ENCODE measurements at regions not wholly inside any gene's neighbourhood (a gene's known extent, or its start where the extent isn't known, plus 50 kb on each side); places are given as distances from the start of the nearest gene placed in this dataset.

DNA sequence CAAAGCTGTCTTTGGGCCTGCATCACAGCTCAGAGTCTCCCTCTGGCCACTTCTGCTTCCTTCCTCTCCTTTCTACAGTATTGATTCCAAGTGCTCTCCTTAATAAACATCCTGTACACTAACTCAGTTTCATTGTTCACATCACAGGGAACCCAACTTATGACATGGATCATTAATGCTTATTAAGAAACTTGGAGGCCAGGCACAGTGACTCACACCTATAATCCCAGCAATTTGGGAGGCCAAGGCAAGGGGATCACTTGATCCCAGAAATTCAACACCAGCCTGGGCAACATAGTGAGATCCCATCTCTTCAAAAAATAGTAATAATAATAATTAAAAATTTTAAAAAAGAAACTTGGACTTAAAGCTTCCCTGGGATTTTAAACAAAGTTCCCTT is 89.2 kb upstream of the EFHC2 start (continued):
- TF ChIP-seq, protein P1, sequence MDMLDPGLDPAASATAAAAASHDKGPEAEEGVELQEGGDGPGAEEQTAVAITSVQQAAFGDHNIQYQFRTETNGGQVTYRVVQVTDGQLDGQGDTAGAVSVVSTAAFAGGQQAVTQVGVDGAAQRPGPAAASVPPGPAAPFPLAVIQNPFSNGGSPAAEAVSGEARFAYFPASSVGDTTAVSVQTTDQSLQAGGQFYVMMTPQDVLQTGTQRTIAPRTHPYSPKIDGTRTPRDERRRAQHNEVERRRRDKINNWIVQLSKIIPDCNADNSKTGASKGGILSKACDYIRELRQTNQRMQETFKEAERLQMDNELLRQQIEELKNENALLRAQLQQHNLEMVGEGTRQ (IDR thresholded peaks at IDR 0.05; ENCODE audit: borderline replicate concordance, low read depth, low read length) = no peak
- TF ChIP-seq MXI1 (IDR thresholded peaks at IDR 0.05; ENCODE audit: low read depth, low read length) (no peak), TCF12 (IDR thresholded peaks at IDR 0.05) (no peak), EP300 (IDR thresholded peaks at IDR 0.05; ENCODE audit: borderline replicate concordance in 1 of 2, low read depth in 1 of 2, low read length in 1 of 2) (no peak), YY1 (IDR thresholded peaks at IDR 0.05; ENCODE audit: low read depth) (no peak), GATA2 (CRISPR knock-in tag; IDR thresholded peaks at IDR 0.05) (no peak), NRF1 (IDR thresholded peaks at IDR 0.05; ENCODE audit: low read depth, low read length) (no peak), SIN3A (IDR thresholded peaks at IDR 0.05; ENCODE audit: borderline replicate concordance, low read depth, low read length) (no peak), TAF1 (IDR thresholded peaks at IDR 0.05; ENCODE audit: borderline replicate concordance, low read depth, low read length) (no peak), ELF1 (IDR thresholded peaks at IDR 0.05) (no peak), RAD21 (IDR thresholded peaks at IDR 0.05; ENCODE audit: low read length) (no peak), MEF2A (IDR thresholded peaks at IDR 0.05; ENCODE audit: borderline replicate concordance, low read depth) (no peak)
- TF ChIP-seq, protein P2, sequence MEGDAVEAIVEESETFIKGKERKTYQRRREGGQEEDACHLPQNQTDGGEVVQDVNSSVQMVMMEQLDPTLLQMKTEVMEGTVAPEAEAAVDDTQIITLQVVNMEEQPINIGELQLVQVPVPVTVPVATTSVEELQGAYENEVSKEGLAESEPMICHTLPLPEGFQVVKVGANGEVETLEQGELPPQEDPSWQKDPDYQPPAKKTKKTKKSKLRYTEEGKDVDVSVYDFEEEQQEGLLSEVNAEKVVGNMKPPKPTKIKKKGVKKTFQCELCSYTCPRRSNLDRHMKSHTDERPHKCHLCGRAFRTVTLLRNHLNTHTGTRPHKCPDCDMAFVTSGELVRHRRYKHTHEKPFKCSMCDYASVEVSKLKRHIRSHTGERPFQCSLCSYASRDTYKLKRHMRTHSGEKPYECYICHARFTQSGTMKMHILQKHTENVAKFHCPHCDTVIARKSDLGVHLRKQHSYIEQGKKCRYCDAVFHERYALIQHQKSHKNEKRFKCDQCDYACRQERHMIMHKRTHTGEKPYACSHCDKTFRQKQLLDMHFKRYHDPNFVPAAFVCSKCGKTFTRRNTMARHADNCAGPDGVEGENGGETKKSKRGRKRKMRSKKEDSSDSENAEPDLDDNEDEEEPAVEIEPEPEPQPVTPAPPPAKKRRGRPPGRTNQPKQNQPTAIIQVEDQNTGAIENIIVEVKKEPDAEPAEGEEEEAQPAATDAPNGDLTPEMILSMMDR (IDR thresholded peaks at IDR 0.05) = no peak

DNA sequence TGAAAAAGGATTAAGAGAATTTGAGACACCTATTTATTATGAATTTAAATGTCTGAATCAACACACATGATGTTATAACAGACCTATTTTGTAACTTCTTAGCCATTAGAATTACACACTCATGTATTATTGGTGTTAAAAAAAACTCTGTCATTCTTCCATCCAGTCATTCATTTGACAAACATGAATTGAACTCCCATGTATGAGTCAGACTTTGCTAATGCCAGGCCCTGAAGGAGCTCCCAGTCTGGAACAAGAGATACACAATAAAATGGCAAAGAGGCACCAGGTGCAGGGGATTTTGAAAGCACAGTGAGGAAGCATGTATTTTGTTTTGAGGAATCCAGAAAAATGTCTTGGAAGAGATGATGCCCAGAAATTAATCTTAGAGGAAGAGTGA is 87.7 kb upstream of the EFHC2 start:
- Histone ChIP-seq H2AFZ (ENCODE audit: low read depth) (no peak overlapping the region), H3K9ac (no peak overlapping the region), H3K4me1 (ENCODE audit: control insufficient read depth in 1 of 2, insufficient read depth in 2 of 2, low read depth in 1 of 2, low read length in 1 of 2) (no peaks in the 10 kb centered on the region), H3K36me3 (replicated peaks in 1 of 2; ENCODE audit: control insufficient read depth in 1 of 2, insufficient read depth in 2 of 2, low read length in 1 of 2) (no peaks in the 10 kb centered on the region), H3K4me2 (no peak overlapping the region), H3K9me3 (no peaks in the 10 kb centered on the region), H3K9me2 (no peaks in the 10 kb centered on the region), H3F3A (replicated peaks; ENCODE audit: insufficient read depth) (no peaks in the 10 kb centered on the region), H3K79me2 (ENCODE audit: insufficient read depth) (no peaks in the 10 kb centered on the region), H3K4me3 (ENCODE audit: low read depth in 2 of 2, low read length in 1 of 2) (no peak overlapping the region), H3K27me3 (ENCODE audit: insufficient read depth) (no peaks in the 10 kb centered on the region), H3K27ac (ENCODE audit: low read depth in 2 of 2, low read length in 1 of 2) (no peak overlapping the region), H4K20me1 (ENCODE audit: insufficient read depth) (no peaks in the 10 kb centered on the region)
- ChIA-PET POLR2A (no interaction called here), CTCF (interaction anchor here (0.7 kb wide), 1 partner anchor 152 kb away, joined by 3 read pairs; no protein-coding TSS in a partner anchor)
- no peak for DNase-seq
- TF ChIP-seq, protein P3, sequence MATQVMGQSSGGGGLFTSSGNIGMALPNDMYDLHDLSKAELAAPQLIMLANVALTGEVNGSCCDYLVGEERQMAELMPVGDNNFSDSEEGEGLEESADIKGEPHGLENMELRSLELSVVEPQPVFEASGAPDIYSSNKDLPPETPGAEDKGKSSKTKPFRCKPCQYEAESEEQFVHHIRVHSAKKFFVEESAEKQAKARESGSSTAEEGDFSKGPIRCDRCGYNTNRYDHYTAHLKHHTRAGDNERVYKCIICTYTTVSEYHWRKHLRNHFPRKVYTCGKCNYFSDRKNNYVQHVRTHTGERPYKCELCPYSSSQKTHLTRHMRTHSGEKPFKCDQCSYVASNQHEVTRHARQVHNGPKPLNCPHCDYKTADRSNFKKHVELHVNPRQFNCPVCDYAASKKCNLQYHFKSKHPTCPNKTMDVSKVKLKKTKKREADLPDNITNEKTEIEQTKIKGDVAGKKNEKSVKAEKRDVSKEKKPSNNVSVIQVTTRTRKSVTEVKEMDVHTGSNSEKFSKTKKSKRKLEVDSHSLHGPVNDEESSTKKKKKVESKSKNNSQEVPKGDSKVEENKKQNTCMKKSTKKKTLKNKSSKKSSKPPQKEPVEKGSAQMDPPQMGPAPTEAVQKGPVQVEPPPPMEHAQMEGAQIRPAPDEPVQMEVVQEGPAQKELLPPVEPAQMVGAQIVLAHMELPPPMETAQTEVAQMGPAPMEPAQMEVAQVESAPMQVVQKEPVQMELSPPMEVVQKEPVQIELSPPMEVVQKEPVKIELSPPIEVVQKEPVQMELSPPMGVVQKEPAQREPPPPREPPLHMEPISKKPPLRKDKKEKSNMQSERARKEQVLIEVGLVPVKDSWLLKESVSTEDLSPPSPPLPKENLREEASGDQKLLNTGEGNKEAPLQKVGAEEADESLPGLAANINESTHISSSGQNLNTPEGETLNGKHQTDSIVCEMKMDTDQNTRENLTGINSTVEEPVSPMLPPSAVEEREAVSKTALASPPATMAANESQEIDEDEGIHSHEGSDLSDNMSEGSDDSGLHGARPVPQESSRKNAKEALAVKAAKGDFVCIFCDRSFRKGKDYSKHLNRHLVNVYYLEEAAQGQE (IDR thresholded peaks at IDR 0.05; ENCODE audit: low read depth, low read length) = no peak
- TF ChIP-seq, protein P4, sequence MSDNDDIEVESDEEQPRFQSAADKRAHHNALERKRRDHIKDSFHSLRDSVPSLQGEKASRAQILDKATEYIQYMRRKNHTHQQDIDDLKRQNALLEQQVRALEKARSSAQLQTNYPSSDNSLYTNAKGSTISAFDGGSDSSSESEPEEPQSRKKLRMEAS (IDR thresholded peaks at IDR 0.05; ENCODE audit: low read depth) = no peak
- no peak for TF ChIP-seq EP300 (IDR thresholded peaks at IDR 0.05; ENCODE audit: borderline replicate concordance in 1 of 2, low read depth in 1 of 2, low read length in 1 of 2)
- TF ChIP-seq RXRA (IDR thresholded peaks at IDR 0.05; ENCODE audit: borderline replicate concordance, low read depth) = no peak
- TF ChIP-seq GABPA (IDR thresholded peaks at IDR 0.05; ENCODE audit: low read depth) = no peak
- TF ChIP-seq YY1 (IDR thresholded peaks at IDR 0.05; ENCODE audit: low read depth) = no peak
- no peak for TF ChIP-seq TCF12 (IDR thresholded peaks at IDR 0.05)
- no peak for TF ChIP-seq RFX5 (IDR thresholded peaks at IDR 0.05; ENCODE audit: low read length)
- TF ChIP-seq FOSL2 (IDR thresholded peaks at IDR 0.05; ENCODE audit: borderline replicate concordance, low read depth) = no peak
- TF ChIP-seq, protein P5, sequence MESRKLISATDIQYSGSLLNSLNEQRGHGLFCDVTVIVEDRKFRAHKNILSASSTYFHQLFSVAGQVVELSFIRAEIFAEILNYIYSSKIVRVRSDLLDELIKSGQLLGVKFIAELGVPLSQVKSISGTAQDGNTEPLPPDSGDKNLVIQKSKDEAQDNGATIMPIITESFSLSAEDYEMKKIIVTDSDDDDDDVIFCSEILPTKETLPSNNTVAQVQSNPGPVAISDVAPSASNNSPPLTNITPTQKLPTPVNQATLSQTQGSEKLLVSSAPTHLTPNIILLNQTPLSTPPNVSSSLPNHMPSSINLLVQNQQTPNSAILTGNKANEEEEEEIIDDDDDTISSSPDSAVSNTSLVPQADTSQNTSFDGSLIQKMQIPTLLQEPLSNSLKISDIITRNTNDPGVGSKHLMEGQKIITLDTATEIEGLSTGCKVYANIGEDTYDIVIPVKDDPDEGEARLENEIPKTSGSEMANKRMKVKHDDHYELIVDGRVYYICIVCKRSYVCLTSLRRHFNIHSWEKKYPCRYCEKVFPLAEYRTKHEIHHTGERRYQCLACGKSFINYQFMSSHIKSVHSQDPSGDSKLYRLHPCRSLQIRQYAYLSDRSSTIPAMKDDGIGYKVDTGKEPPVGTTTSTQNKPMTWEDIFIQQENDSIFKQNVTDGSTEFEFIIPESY (IDR thresholded peaks at IDR 0.05; ENCODE audit: borderline replicate concordance, low read depth) = no peak
- no peak for TF ChIP-seq RCOR1 (IDR thresholded peaks at IDR 0.05; ENCODE audit: low read length)
- no peak for TF ChIP-seq MEF2A (IDR thresholded peaks at IDR 0.05; ENCODE audit: borderline replicate concordance, low read depth)
- TF ChIP-seq, protein P2 (IDR thresholded peaks at IDR 0.05) = no peak
- TF ChIP-seq FOXM1 (IDR thresholded peaks at IDR 0.05; ENCODE audit: low read depth) = no peak
